ENCODE measurements at regions not wholly inside any gene's neighbourhood (a gene's known extent, or its start where the extent isn't known, plus 50 kb on each side); places are given as distances from the start of the nearest gene placed in this dataset.

- H3K9ac ChIP-seq: no peak overlapping the region
- H3K27me3 ChIP-seq (ENCODE audit: insufficient read depth): no peaks in the 10 kb centered on the region
- no peaks in the 10 kb centered on the region for H3F3A ChIP-seq (replicated peaks; ENCODE audit: insufficient read depth)
- peaks cover 5 to 21% of the 10 kb centered on the region in 2 experiments; a peak in 2 of 4 replicates for H3K4me1 ChIP-seq (ENCODE audit: control insufficient read depth in 1 of 2, insufficient read depth in 2 of 2, low read depth in 1 of 2, low read length in 1 of 2)
- no peaks in the 10 kb centered on the region for H3K79me2 ChIP-seq (ENCODE audit: insufficient read depth)
- H4K20me1 ChIP-seq (ENCODE audit: insufficient read depth): no peaks in the 10 kb centered on the region
- no peaks in the 10 kb centered on the region for H3K9me3 ChIP-seq
- TF ChIP-seq TEAD4 (IDR thresholded peaks at IDR 0.05; ENCODE audit: borderline replicate concordance, insufficient read depth): no peak
- peak in 1 of 2 experiments; percentile 32; a peak in 1 of 4 replicates for TF ChIP-seq EP300 (IDR thresholded peaks at IDR 0.05; ENCODE audit: borderline replicate concordance in 1 of 2, low read depth in 1 of 2, low read length in 1 of 2)
- no peak overlapping the region for H2AFZ ChIP-seq (ENCODE audit: low read depth)
- peak overlapping the region in 1 of 2 experiments; percentile 36; a peak in 1 of 4 replicates for H3K27ac ChIP-seq (ENCODE audit: low read depth in 2 of 2, low read length in 1 of 2)
- WGBS (ENCODE audit: low lambda C conversion rate): 29% methylated on average over 1 of the region's 1 CpG
- H3K4me3 ChIP-seq (ENCODE audit: low read depth in 2 of 2, low read length in 1 of 2): no peak overlapping the region
- H3K4me2 ChIP-seq: no peak overlapping the region
- H3K9me2 ChIP-seq: no peaks in the 10 kb centered on the region
- no peaks in the 10 kb centered on the region for H3K36me3 ChIP-seq (replicated peaks in 1 of 2; ENCODE audit: control insufficient read depth in 1 of 2, insufficient read depth in 2 of 2, low read length in 1 of 2)
- DNase-seq: peak; percentile 61
- ChIA-PET POLR2A (no interaction called here), CTCF (interaction anchor here (1.0 to 1.5 kb wide), 2 partner anchors 11 to 817 kb away, joined by 3 to 4 read pairs; no protein-coding TSS in a partner anchor)
Measured at GRCh38 chr2:6510532-6510931, 355.2 kb downstream of the CMPK2 start.

- H3K4me3 ChIP-seq (ENCODE audit: low read depth in 2 of 2, low read length in 1 of 2): no peak overlapping the region
- peaks cover 0 to 9% of the 10 kb centered on the region in 2 experiments; a peak in 2 of 4 replicates for H3K4me1 ChIP-seq (ENCODE audit: control insufficient read depth in 1 of 2, insufficient read depth in 2 of 2, low read depth in 1 of 2, low read length in 1 of 2)
- 94% methylated on average over 2 of the region's 2 CpGs for WGBS (ENCODE audit: low lambda C conversion rate)
- H3K79me2 ChIP-seq (ENCODE audit: insufficient read depth): no peaks in the 10 kb centered on the region
- no peak overlapping the region for H3K9ac ChIP-seq
- no peak for DNase-seq
- no peak overlapping the region for H3K27ac ChIP-seq (ENCODE audit: low read depth in 2 of 2, low read length in 1 of 2)
- ChIA-PET POLR2A (no interaction called here), CTCF (interaction anchor here (0.9 to 1.0 kb wide), 2 partner anchors 9 to 821 kb away, joined by 3 read pairs; no protein-coding TSS in a partner anchor)
- H3K4me2 ChIP-seq: no peak overlapping the region
- no peaks in the 10 kb centered on the region for H3K36me3 ChIP-seq (replicated peaks in 1 of 2; ENCODE audit: control insufficient read depth in 1 of 2, insufficient read depth in 2 of 2, low read length in 1 of 2)
- H4K20me1 ChIP-seq (ENCODE audit: insufficient read depth): no peaks in the 10 kb centered on the region
- TF ChIP-seq REST (IDR thresholded peaks at IDR 0.05; ENCODE audit: low read depth, low read length): no peak
- TF ChIP-seq MAX (IDR thresholded peaks at IDR 0.05; ENCODE audit: low read depth): no peak
- no peak for TF ChIP-seq ELF1 (IDR thresholded peaks at IDR 0.05)
- no peak for TF ChIP-seq RFX5 (IDR thresholded peaks at IDR 0.05; ENCODE audit: low read length)
- TF ChIP-seq TEAD4 (IDR thresholded peaks at IDR 0.05; ENCODE audit: borderline replicate concordance, insufficient read depth): no peak
- TF ChIP-seq USF1 (IDR thresholded peaks at IDR 0.05; ENCODE audit: borderline replicate concordance, low read depth): no peak
- H3K9me2 ChIP-seq: no peaks in the 10 kb centered on the region
- no peaks in the 10 kb centered on the region for H3K9me3 ChIP-seq
- no peak overlapping the region for H2AFZ ChIP-seq (ENCODE audit: low read depth)
- no peaks in the 10 kb centered on the region for H3F3A ChIP-seq (replicated peaks; ENCODE audit: insufficient read depth)
- H3K27me3 ChIP-seq (ENCODE audit: insufficient read depth): no peaks in the 10 kb centered on the region
Measured at GRCh38 chr2:6512589-6512988, 353.1 kb downstream of the CMPK2 start.

All from SK-N-SH (cell line).